Karpas-422 (cell line): ENCODE measurements at regions not wholly inside any gene's neighbourhood (a gene's known extent, or its start where the extent isn't known, plus 50 kb on each side); places are given as distances from the start of the nearest gene placed in this dataset.
"Not testable (repeated sequence)": the region's sequence is repeated elsewhere in the genome, so short reads cannot be mapped to it uniquely, and the experiment has no call there.

Source experiments
- DNase-seq: peaks from one replicate; pipeline ENCODE4 v3.0.0-alpha.2; 2015
- H2AFZ ChIP-seq: fragments of 200-600 bp; sonication (generic); 2 replicates; pipeline ENCODE4 v1.6.1; 2014; ENCODE audit warnings: antibody characterized with exemption, low read length, mixed read lengths
- H3K27ac ChIP-seq: fragments of 200-600 bp; sonication (generic); 2 replicates; pipeline ENCODE4 v1.5.1; 2014; ENCODE audit warnings: mild to moderate bottlenecking, low read length, moderate library complexity
- H3K27me3 ChIP-seq: fragments of 200-600 bp; sonication (generic); 2 replicates; pipeline ENCODE4 v1.6.1; 2014; ENCODE audit warnings: low read length, mixed read lengths
- H3K36me3 ChIP-seq: fragments of 200-600 bp; sonication (generic); 2 replicates; pipeline ENCODE4 v1.6.1; 2014; ENCODE audit warnings: low read length, mixed read lengths; ENCODE audit not compliant: insufficient read depth
- H3K4me1 ChIP-seq: fragments of 200-600 bp; sonication (generic); 2 replicates; pipeline ENCODE4 v1.6.1; 2014; ENCODE audit warnings: mild to moderate bottlenecking, low read length, mixed read lengths
- H3K4me2 ChIP-seq: fragments of 200-600 bp; sonication (generic); 2 replicates; pipeline ENCODE4 v1.6.1; 2014; ENCODE audit warnings: low read length, low read depth, mild to moderate bottlenecking; ENCODE audit not compliant: poor library complexity, severe bottlenecking
- H3K4me3 ChIP-seq: fragments of 200-600 bp; sonication (generic); 2 replicates; pipeline ENCODE4 v1.5.1; 2014; ENCODE audit warnings: mild to moderate bottlenecking, antibody characterized with exemption, low read length, mixed read lengths
- H3K79me2 ChIP-seq: fragments of 200-600 bp; sonication (generic); 2 replicates; pipeline ENCODE4 v1.6.1; 2014; ENCODE audit warnings: mild to moderate bottlenecking, low read length, mixed read lengths
- H3K9ac ChIP-seq: fragments of 200-600 bp; sonication (generic); 2 replicates; pipeline ENCODE4 v1.6.0; 2014; ENCODE audit warnings: low read length
- H3K9me2 ChIP-seq: fragments of 200-600 bp; sonication (generic), shearing (Covaris generic); replicated peaks from 2 replicates; pipeline ENCODE4 v1.6.0; 2014; ENCODE audit warnings: mild to moderate bottlenecking, low read length, moderate library complexity; ENCODE audit not compliant: insufficient read depth
- H3K9me3 ChIP-seq: fragments of 300-700, 200-600 bp; sonication (generic); 2 replicates; pipeline ENCODE4 v1.6.1; 2014; ENCODE audit warnings: low read length, mixed read lengths
- H4K20me1 ChIP-seq: fragments of 200-600 bp; sonication (generic); 2 replicates; pipeline ENCODE4 v1.6.1; 2014; ENCODE audit warnings: mild to moderate bottlenecking, antibody characterized with exemption, low read length, low read depth; ENCODE audit not compliant: insufficient read depth

DNA sequence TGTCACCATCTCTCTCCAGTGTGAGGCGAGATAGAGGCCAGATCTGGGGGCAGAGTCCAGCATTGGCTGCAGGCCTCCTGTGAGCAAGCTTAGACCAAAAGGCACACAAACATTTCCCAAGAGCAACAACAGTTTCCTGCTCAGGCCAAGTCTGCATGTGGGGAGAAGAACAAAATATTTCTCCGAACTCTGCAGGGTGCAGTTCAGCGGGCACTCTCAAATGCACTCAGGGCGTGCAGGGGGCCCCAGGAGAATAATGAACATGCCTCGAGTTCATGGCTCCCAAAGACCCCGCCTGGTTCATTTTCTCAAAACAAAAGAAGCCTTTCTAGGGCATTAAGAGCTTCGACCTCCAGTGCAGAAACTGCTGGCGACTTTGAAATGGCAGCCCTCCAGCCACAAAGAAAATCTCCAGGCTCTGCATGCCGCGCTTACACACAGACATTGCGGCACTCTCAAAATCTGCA lies 57.8 kb upstream of the HELT start:
- no peak overlapping the region for H2AFZ ChIP-seq
- H3K36me3 ChIP-seq = no peaks in the 10 kb centered on the region
- H4K20me1 ChIP-seq = no peaks in the 10 kb centered on the region
- no peak for DNase-seq
- no peak overlapping the region for H3K4me2 ChIP-seq
- H3K4me1 ChIP-seq = no peaks in the 10 kb centered on the region
- H3K4me3 ChIP-seq = no peak overlapping the region
- no peak overlapping the region for H3K9ac ChIP-seq
- no peaks in the 10 kb centered on the region for H3K79me2 ChIP-seq
- H3K9me3 ChIP-seq = no peaks in the 10 kb centered on the region
- H3K27ac ChIP-seq = no peak overlapping the region
- H3K27me3 ChIP-seq = no peaks in the 10 kb centered on the region
- no peaks in the 10 kb centered on the region for H3K9me2 ChIP-seq

DNA sequence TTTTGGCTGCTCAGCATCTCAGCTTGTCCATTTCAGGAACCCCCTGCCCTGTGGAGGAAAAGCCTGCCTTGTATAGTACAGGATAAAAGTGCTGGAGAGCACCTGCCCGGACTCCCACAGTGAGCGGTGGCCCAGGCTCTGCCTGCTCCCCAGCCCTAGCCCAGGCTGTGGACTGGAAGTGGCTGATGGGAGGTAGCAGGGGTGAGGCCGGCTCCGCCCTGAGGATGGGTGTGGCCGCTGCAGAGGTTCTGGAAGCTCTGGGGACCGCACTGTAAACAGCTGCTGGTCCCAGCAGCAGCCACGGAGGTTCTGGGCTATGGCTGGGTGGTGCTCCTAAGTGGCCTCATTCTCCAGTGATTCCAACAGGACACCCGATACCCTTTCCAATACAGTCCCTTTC lies 56.6 kb upstream of the HELT start:
- Histone ChIP-seq H3K27ac (no peak overlapping the region), H3K9me3 (no peaks in the 10 kb centered on the region), H3K4me3 (no peak overlapping the region), H3K4me1 (no peaks in the 10 kb centered on the region), H3K4me2 (no peak overlapping the region), H3K9me2 (no peaks in the 10 kb centered on the region), H2AFZ (no peak overlapping the region), H4K20me1 (no peaks in the 10 kb centered on the region), H3K27me3 (no peaks in the 10 kb centered on the region), H3K79me2 (no peaks in the 10 kb centered on the region), H3K9ac (no peak overlapping the region), H3K36me3 (no peaks in the 10 kb centered on the region)
- no peak for DNase-seq

DNA sequence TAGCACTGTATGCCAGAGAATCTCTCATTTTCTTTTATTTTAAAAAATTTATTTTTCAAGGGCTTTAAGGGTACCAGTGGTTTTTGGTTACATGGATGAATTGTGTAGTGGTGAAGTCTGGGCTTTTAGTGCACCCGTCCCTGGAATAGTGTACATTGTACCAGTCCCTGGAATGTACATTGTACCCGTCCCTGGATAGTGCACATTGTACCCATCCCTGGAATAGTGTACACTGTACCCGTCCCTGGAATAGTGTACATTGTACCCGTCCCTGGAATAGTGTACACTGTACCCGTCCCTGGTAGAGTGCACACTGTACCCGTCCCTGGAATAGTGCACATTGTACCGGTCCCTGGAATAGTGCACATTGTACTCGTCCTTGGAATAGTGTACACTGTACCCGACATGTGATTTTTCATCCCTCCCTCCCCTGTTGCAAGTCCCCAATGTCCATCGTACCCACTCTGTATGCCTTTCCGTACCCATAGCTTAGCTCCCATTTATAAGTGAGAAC lies 56.1 kb upstream of the HELT start:
- Histone ChIP-seq H3K9me2 (no peaks in the 10 kb centered on the region), H3K4me1 (no peaks in the 10 kb centered on the region), H3K27me3 (no peaks in the 10 kb centered on the region), H3K4me2 (no peak overlapping the region), H3K9me3 (no peaks in the 10 kb centered on the region), H3K27ac (no peak overlapping the region), H3K4me3 (no peak overlapping the region), H3K9ac (no peak overlapping the region), H2AFZ (no peak overlapping the region), H4K20me1 (no peaks in the 10 kb centered on the region), H3K79me2 (no peaks in the 10 kb centered on the region), H3K36me3 (no peaks in the 10 kb centered on the region)
- no peak for DNase-seq

DNA sequence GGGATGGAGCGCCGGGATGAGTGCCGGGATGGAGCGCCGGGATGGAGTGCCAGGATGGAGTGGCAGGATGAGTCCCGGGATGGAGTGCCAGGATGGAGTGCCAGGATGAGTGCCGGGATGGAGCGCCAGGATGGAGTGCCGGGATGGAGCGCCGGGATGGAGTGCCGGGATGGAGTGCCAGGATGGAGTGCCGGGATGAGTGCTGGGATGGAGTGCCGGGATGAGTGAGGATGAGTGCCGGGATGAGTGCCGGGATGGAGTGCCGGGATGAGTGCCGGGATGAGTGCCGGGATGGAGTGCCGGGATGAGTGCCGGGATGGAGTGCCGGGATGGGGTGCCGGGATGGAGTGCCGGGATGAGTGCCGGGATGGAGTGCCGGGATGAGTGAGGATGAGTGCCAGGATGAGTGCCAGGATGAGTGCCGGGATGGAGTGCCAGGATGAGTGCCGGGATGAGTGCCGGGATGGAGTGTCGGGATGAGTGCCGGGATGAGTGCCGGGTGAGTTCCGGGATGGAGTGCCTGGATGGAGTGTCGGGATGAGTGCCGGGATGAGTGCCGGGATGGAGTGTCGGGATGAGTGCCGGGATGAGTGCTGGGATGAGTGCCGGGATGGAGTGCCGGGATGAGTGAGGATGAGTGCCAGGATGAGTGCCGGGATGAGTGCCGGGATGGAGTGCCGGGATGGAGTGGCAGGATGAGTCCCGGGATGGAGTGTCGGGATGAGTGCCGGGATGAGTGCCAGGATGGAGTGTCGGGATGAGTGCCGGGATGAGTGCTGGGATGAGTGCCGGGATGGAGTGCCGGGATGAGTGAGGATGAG lies 52.9 kb upstream of the HELT start:
- H3K9me2 ChIP-seq, H3K9ac ChIP-seq, H3K27me3 ChIP-seq, H3K9me3 ChIP-seq, H3K36me3 ChIP-seq, H4K20me1 ChIP-seq, H3K27ac ChIP-seq, H3K4me2 ChIP-seq, H3K4me3 ChIP-seq, H3K79me2 ChIP-seq, DNase-seq, H2AFZ ChIP-seq, H3K4me1 ChIP-seq: not testable (repeated sequence)

DNA sequence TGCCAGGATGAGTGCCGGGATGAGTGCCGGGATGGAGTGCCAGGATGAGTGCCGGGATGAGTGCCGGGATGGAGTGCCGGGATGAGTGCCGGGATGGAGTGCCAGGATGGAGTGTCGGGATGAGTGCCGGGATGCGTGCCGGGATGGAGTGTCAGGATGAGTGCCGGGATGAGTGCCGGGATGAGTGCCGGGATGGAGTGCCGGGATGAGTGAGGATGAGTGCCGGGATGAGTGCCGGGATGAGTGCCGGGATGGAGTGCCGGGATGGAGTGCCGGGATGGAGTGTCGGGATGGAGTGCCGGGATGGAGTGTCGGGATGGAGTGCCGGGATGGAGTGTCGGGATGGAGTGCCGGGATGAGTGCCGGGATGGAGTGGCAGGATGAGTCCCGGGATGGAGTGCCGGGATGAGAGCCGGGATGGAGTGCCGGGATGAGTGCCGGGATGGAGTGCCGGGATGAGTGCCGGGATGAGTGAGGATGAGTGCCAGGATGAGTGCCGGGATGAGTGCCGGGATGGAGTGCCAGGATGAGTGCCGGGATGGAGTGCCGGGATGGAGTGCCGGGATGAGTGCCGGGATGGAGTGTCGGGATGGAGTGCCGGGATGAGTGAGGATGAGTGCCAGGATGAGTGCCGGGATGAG lies 52.1 kb upstream of the HELT start:
- H2AFZ ChIP-seq, H3K4me3 ChIP-seq, H3K9me2 ChIP-seq, DNase-seq, H3K79me2 ChIP-seq, H3K4me1 ChIP-seq, H3K9me3 ChIP-seq, H3K9ac ChIP-seq, H3K27ac ChIP-seq, H3K4me2 ChIP-seq, H3K36me3 ChIP-seq, H4K20me1 ChIP-seq, H3K27me3 ChIP-seq: not testable (repeated sequence)

DNA sequence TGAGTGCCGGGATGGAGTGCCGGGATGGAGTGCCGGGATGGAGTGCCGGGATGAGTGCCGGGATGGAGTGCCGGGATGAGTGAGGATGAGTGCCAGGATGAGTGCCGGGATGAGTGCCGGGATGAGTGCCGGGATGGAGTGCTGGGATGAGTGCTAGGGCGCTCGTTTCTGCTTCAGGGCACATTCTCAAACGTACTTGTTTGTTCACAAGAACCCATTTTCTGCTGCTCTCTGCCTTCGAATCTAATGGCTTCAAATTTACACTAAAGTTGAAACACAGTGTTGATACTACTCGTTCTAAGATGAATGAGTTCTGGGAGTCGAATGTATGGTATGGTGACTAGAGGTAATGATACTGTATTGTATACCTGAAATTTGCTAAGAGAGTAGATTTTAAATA lies 50.6 kb upstream of the HELT start:
- peak; percentile 62 for DNase-seq
- H2AFZ ChIP-seq, H3K4me2 ChIP-seq, H3K9me3 ChIP-seq, H3K4me1 ChIP-seq, H3K27me3 ChIP-seq, H3K4me3 ChIP-seq, H3K79me2 ChIP-seq, H3K9me2 ChIP-seq, H3K27ac ChIP-seq, H3K36me3 ChIP-seq, H4K20me1 ChIP-seq, H3K9ac ChIP-seq: not testable (repeated sequence)

DNA sequence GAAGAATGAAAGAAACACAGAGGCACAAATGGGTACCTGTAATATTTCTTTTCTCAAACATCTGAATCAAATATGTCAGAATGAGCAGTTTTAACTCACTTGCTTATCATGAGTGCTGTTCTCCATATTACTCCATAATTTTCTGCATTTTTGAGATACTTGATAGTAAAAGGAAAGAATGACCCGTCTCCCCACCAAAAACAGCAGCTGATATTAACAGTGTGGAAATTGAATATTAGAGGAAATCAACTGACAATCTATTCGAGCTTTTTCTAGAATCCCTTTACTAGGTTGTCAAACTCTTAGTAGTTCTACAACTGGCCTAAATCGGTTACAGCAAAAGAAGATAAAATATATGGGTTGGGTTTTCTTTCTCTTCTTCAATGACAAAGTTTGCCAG lies 49.9 kb upstream of the HELT start:
- H4K20me1 ChIP-seq = no peaks in the 10 kb centered on the region
- no peaks in the 10 kb centered on the region for H3K36me3 ChIP-seq
- H3K9ac ChIP-seq = no peak overlapping the region

More for the DNA sequence above, 49.9 kb upstream of the HELT start:
- Histone ChIP-seq H3K9me2 (no peaks in the 10 kb centered on the region), H3K4me3 (no peak overlapping the region), H2AFZ (no peak overlapping the region), H3K4me2 (no peak overlapping the region), H3K4me1 (no peaks in the 10 kb centered on the region), H3K27me3 (no peaks in the 10 kb centered on the region), H3K79me2 (no peaks in the 10 kb centered on the region), H3K27ac (no peak overlapping the region), H3K9me3 (no peaks in the 10 kb centered on the region)
- no peak for DNase-seq
